Keratinocyte (primary cell): ENCODE measurements at regions not wholly inside any gene's neighbourhood (a gene's known extent, or its start where the extent isn't known, plus 50 kb on each side); places are given as distances from the start of the nearest gene placed in this dataset.
A peak's percentile ranks its signal among the peaks of the same experiment; 100 is the strongest.

Source experiments
- DNase-seq: peaks from one replicate; pipeline ENCODE4 v3.0.0-alpha.2; 2011; ENCODE audit warnings: low read depth, missing footprints, low spot score
- FAIRE-seq: peaks from 2 replicates; lab custom pipeline; 2011; peaks lifted over from hg19 to GRCh38; lab: Jason Lieb, UNC
- H2AFZ ChIP-seq: 2 replicates; pipeline ENCODE4 v1.6.0; 2012; ENCODE audit warnings: low read length, control low read depth, inconsistent platforms; ENCODE audit not compliant: control insufficient read depth
- H3K27ac ChIP-seq: 2 replicates; pipeline ENCODE4 v1.5.1; 2011; ENCODE audit warnings: low read length; ENCODE audit not compliant: control insufficient read depth, insufficient read depth
- H3K27me3 ChIP-seq: 3 replicates; pipeline ENCODE4 v1.6.0; 2011; ENCODE audit warnings: low read length; ENCODE audit not compliant: control insufficient read depth, insufficient read depth; ENCODE audit errors: extremely low read depth
- H3K36me3 ChIP-seq, 2 experiments: 2 replicates in 1 of 2; 3 replicates in 1 of 2; pipeline ENCODE4 v1.5.1; 2011; ENCODE audit warnings: low read length in 2 of 2, mild to moderate bottlenecking in 1 of 2; ENCODE audit not compliant: control insufficient read depth in 2 of 2, insufficient read depth in 2 of 2; ENCODE audit errors: extremely low read depth in 1 of 2
- H3K4me1 ChIP-seq: 3 replicates; pipeline ENCODE4 v1.5.1; 2011; ENCODE audit warnings: low read length; ENCODE audit not compliant: control insufficient read depth, insufficient read depth; ENCODE audit errors: extremely low read depth
- H3K4me2 ChIP-seq: 3 replicates; pipeline ENCODE4 v1.6.0; 2011; ENCODE audit warnings: low read depth, low read length; ENCODE audit not compliant: control insufficient read depth, insufficient read depth; ENCODE audit errors: extremely low read depth
- H3K4me3 ChIP-seq, 3 experiments: fragments of 200-600 bp in 1 of 3; sonication (generic) in 1 of 3; 2 replicates in 2 of 3; 3 replicates in 1 of 3; pipeline ENCODE4 v1.5.1; 2011 to 2016; ENCODE audit warnings: low read length in 3 of 3, mild to moderate bottlenecking in 3 of 3, control low read depth in 2 of 3, inconsistent platforms in 1 of 3, low read depth in 1 of 3, mixed read lengths in 1 of 3, mixed run types in 1 of 3, moderate library complexity in 1 of 3; ENCODE audit not compliant: control insufficient read depth in 2 of 3, insufficient read depth in 2 of 3; ENCODE audit errors: extremely low read depth in 1 of 3
- H3K79me2 ChIP-seq: 2 replicates; pipeline ENCODE4 v1.6.0; 2012; ENCODE audit warnings: low read length; ENCODE audit not compliant: control insufficient read depth, insufficient read depth
- H3K9ac ChIP-seq: 3 replicates; pipeline ENCODE4 v1.6.0; 2011; ENCODE audit warnings: low read length; ENCODE audit not compliant: control insufficient read depth, insufficient read depth; ENCODE audit errors: extremely low read depth
- H3K9me1 ChIP-seq: 3 replicates; pipeline ENCODE4 v1.6.0; 2011; ENCODE audit warnings: low read length; ENCODE audit not compliant: control insufficient read depth, insufficient read depth; ENCODE audit errors: extremely low read depth
- H3K9me3 ChIP-seq: 2 replicates; pipeline ENCODE4 v1.5.1; 2012; ENCODE audit warnings: low read depth, low read length; ENCODE audit not compliant: control insufficient read depth
- H4K20me1 ChIP-seq: 3 replicates; pipeline ENCODE4 v1.6.0; 2011; ENCODE audit warnings: low read length; ENCODE audit not compliant: control insufficient read depth, insufficient read depth; ENCODE audit errors: extremely low read depth
- EZH2 ChIP-seq: IDR thresholded peaks from one replicate; pipeline ENCODE4 v1.6.1; 2012; ENCODE audit warnings: inconsistent platforms, mild to moderate bottlenecking, low read length, moderate library complexity
- dilution Hi-C: fragments of 300-500 bp; cut with MboI; formaldehyde crosslinking; loops from one replicate; pipeline ENCODE4 v1.7.0; 2020; ENCODE audit warnings: low sequenced_read_pairs; ENCODE audit not compliant: extremely low pct_ligation_motif_present
- TF ChIP-seq, protein P1 (sequence below), 3 experiments: IDR thresholded peaks in 1 of 3; conservative IDR thresholded peaks in 1 of 3; optimal IDR thresholded peaks in 1 of 3; 2 replicates in 2 of 3; 3 replicates in 1 of 3; pipeline versions ENCODE3 to v1.5.1; 2011; ENCODE audit warnings: low read length in 3 of 3, mild to moderate bottlenecking in 3 of 3, moderate library complexity in 2 of 3, control low read depth in 1 of 3, inconsistent platforms in 1 of 3; ENCODE audit not compliant: insufficient read depth in 2 of 3; ENCODE audit errors: extremely low read depth in 1 of 3

DNA sequence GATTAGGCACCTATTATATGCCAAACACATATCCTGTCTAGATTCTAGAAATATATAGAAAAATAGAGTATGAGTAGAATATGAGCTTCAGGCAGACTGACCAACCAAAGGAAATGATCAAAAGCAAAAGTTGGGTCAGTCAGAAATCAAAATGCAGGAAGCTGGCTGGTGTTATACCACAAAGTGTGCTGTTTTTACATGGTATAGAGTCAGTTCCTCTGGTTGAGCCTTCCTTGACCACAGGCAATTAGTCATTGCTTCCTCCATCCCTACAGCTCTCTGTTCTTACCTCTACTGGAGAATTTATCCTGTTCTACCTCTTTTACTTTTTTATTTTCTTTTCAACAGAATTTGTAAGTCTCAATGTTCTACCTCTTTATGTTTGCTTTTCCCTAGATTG, 149.8 kb downstream of the TMCO5A start:
- Histone ChIP-seq H3K4me2 (no peak overlapping the region), H3K36me3 (no peaks in the 10 kb centered on the region), H3K9ac (no peak overlapping the region), H3K9me3 (no peaks in the 10 kb centered on the region), H3K9me1 (no peaks in the 10 kb centered on the region), H3K4me3 (no peak overlapping the region), H3K4me1 (peaks cover 6% of the 10 kb centered on the region), H3K27ac (no peak overlapping the region), H3K79me2 (no peaks in the 10 kb centered on the region), H4K20me1 (no peaks in the 10 kb centered on the region), H2AFZ (no peak overlapping the region), H3K27me3 (no peaks in the 10 kb centered on the region)
- dilution Hi-C loops, result no loop called here
- DNase-seq, result no peak
- peak; percentile 97 for FAIRE-seq
- no peak for TF ChIP-seq EZH2

DNA sequence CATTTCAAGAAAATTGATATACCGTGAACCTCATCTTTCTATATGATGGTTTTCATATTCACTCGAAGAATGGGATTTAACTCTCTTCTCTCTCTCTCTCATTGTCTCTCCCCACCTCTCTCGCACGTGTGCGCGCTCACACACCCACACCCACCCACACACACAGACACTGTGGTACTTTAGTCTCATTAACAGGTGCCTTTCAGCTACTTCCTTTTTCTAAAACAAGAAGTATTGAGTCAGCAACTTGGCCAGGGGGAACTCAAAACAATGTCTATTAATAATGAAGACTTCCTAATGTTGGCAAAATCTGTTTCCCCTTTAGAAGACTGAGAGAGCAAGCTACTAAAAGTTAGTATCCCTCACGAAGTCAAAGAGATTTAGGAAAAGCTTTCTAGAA, 150.7 kb downstream of the TMCO5A start:
- H3K4me2 ChIP-seq, result no peak overlapping the region
- TF ChIP-seq, protein P1, sequence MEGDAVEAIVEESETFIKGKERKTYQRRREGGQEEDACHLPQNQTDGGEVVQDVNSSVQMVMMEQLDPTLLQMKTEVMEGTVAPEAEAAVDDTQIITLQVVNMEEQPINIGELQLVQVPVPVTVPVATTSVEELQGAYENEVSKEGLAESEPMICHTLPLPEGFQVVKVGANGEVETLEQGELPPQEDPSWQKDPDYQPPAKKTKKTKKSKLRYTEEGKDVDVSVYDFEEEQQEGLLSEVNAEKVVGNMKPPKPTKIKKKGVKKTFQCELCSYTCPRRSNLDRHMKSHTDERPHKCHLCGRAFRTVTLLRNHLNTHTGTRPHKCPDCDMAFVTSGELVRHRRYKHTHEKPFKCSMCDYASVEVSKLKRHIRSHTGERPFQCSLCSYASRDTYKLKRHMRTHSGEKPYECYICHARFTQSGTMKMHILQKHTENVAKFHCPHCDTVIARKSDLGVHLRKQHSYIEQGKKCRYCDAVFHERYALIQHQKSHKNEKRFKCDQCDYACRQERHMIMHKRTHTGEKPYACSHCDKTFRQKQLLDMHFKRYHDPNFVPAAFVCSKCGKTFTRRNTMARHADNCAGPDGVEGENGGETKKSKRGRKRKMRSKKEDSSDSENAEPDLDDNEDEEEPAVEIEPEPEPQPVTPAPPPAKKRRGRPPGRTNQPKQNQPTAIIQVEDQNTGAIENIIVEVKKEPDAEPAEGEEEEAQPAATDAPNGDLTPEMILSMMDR (optimal IDR thresholded peaks at IDR 0.05 in 1 of 3, IDR thresholded peaks at IDR 0.05 in 1 of 3, conservative IDR thresholded peaks at IDR 0.05 in 1 of 3; ENCODE audit: extremely low read depth in 1 of 3, insufficient read depth in 2 of 3, low read length in 3 of 3), result no peak
- no peak for TF ChIP-seq EZH2
- no peaks in the 10 kb centered on the region for H3K36me3 ChIP-seq
- no peak overlapping the region for H3K9ac ChIP-seq
- no peak overlapping the region for H2AFZ ChIP-seq
- no peaks in the 10 kb centered on the region for H3K27me3 ChIP-seq
- no peaks in the 10 kb centered on the region for H3K9me3 ChIP-seq
- DNase-seq, result no peak
- no peaks in the 10 kb centered on the region for H3K79me2 ChIP-seq
- no peaks in the 10 kb centered on the region for H3K9me1 ChIP-seq
- dilution Hi-C loops, result no loop called here
- FAIRE-seq, result no peak
- no peaks in the 10 kb centered on the region for H4K20me1 ChIP-seq
- H3K4me1 ChIP-seq, result peaks cover 6% of the 10 kb centered on the region
- no peak overlapping the region for H3K27ac ChIP-seq
- no peak overlapping the region for H3K4me3 ChIP-seq

DNA sequence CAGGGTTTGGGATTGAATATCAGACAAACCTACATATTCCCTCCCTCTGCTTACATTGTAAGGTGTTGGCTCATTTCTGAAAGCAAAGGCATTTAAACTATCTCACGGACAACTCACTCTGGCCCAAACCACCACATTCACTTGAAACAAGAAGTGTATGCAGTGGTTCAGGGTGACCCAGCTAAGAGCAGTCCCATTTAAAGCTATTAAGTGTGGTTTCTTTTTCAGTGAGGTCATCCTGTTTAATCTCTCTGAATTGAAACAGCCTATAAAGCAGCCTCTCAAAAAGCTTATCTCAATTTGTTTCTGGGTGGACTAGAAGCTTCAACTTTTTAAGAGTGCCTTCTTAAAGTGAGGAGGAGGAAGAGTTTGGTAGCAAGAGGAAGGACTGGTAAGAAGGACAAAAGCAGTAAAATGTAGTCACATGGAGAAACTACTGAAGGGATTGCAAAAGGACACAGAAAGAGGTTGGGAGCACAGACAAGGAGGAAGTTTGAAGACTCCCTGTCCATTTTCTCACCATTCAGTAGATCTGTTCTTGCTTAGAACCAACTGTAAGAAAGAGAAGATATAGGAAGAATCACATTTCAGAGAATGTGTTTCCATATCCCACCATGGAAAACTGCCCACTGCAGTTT, 151.6 kb downstream of the TMCO5A start:
- Histone ChIP-seq H3K36me3 (no peaks in the 10 kb centered on the region), H4K20me1 (no peaks in the 10 kb centered on the region), H2AFZ (no peak overlapping the region), H3K27me3 (no peaks in the 10 kb centered on the region), H3K9ac (no peak overlapping the region), H3K9me1 (no peaks in the 10 kb centered on the region), H3K4me2 (no peak overlapping the region), H3K4me3 (no peak overlapping the region), H3K4me1 (peaks cover 6% of the 10 kb centered on the region), H3K79me2 (no peaks in the 10 kb centered on the region), H3K9me3 (no peaks in the 10 kb centered on the region), H3K27ac (no peak overlapping the region)
- dilution Hi-C loops, result no loop called here
- FAIRE-seq, result no peak
- TF ChIP-seq EZH2, result no peak
- TF ChIP-seq, protein P1 (optimal IDR thresholded peaks at IDR 0.05 in 1 of 3, IDR thresholded peaks at IDR 0.05 in 1 of 3, conservative IDR thresholded peaks at IDR 0.05 in 1 of 3; ENCODE audit: extremely low read depth in 1 of 3, insufficient read depth in 2 of 3, low read length in 3 of 3), result no peak
- DNase-seq, result no peak
